NB4 (cell line): ENCODE measurements at regions not wholly inside any gene's neighbourhood (a gene's known extent, or its start where the extent isn't known, plus 50 kb on each side); places are given as distances from the start of the nearest gene placed in this dataset.
A peak's percentile ranks its signal among the peaks of the same experiment; 100 is the strongest.

ENCODE experiments used
- DNase-seq: peaks from one replicate; pipeline ENCODE4 v3.0.0; 2010; ENCODE audit warnings: low read depth
- H3K4me3 ChIP-seq: one replicate; pipeline ENCODE4 v1.5.1; 2011; ENCODE audit warnings: mild to moderate bottlenecking, low read depth, low read length, moderate library complexity
- CTCF ChIP-seq: IDR thresholded peaks from one replicate; pipeline ENCODE4 v1.5.1; 2012; ENCODE audit warnings: low read depth, low read length
- MYC ChIP-seq: IDR thresholded peaks from 2 replicates; pipeline ENCODE4 v1.6.1; 2011; ENCODE audit warnings: low read depth, low read length
- POLR2A ChIP-seq: IDR thresholded peaks from 2 replicates; pipeline ENCODE4 v1.6.1; 2011; ENCODE audit warnings: mild to moderate bottlenecking; ENCODE audit not compliant: insufficient read length; ENCODE audit errors: extremely low read depth
- TF ChIP-seq, protein P1 (sequence below): IDR thresholded peaks from 2 replicates; pipeline ENCODE4 v1.6.1; 2011; ENCODE audit warnings: low read depth, low read length

DNA sequence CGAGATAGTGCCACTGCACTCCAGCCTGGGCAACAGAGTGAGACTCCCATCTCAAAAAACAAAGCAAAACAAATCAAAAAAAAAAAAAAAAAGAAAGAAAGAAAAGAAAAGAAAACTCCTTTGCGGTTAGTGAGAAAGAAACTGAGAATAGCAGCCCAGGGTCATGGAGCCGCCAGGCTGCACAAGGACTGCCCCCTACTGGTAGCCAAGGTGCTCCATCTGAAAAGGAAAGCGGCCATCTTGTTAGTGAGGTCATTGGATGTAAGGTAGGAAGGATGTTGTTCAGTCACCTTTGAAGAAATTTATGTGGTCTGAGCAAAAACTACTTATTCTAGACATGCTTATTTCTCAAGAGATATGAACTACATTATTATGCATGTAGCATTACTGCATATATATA, 660.6 kb upstream of the TENM3 start:
- H3K4me3 ChIP-seq, result no peak overlapping the region
- peak; percentile 20 for DNase-seq
- peak; percentile 28 for TF ChIP-seq CTCF
- TF ChIP-seq, protein P1, sequence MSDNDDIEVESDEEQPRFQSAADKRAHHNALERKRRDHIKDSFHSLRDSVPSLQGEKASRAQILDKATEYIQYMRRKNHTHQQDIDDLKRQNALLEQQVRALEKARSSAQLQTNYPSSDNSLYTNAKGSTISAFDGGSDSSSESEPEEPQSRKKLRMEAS, result no peak

DNA sequence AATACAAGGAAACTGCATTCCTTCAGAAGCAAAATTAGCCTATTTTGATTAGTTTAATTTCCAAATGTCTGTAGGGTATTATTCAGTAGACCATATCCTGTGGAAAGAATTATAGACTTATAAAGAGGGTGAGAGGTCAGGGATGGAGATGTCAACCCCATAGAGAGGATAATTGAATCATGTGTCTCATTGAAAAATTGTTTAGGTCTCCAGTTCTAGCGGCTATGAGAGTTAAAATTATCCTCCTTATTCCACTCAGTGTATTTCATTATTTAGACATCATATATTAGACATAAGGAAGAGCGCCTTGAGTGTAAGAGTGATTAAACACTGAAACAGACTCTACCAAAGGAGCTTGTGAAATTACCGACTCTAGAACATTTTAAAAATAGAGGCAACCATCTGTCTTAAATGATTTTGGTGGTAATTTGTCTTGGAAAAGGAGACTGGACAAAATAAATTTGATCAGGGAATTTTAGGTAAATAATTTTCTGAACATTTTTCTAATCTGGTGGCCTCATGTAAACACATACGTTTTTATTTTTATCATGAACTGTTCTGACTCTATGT, 654.4 kb upstream of the TENM3 start:
- TF ChIP-seq POLR2A (no peak), MYC (no peak), CTCF (no peak)
- TF ChIP-seq, protein P1, result no peak
- no peak for DNase-seq

DNA sequence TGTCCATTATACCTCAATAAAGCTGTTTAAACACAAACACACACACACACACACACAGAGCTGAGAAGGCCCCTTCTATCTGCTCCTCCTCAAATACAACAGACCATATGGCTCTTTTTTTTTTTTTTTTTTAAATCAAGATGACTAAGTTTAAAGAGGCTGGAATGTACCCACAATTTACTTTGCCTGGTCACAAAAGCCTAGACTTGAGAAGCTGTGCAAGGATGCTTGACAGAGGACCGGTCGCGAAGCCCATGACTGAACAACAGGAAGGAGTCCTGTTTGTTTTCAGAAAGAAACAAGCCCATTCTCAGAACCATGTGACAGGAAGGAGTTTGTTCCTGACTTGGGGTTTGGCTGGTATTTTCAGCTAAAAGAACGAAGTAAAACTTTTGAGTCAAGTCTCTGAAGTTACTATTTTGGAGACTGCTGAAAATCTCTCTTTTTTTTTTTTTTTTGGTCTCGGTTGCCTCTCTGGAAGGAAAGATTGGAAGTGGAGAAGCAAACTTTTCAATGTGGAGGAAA, 650.9 kb upstream of the TENM3 start:
- DNase-seq, result no peak
- TF ChIP-seq, protein P1, result no peak
- no peak for TF ChIP-seq CTCF
- TF ChIP-seq POLR2A, result no peak
- H3K4me3 ChIP-seq, result no peak overlapping the region

More for the DNA sequence above, 654.4 kb upstream of the TENM3 start:
- no peak overlapping the region for H3K4me3 ChIP-seq

DNA sequence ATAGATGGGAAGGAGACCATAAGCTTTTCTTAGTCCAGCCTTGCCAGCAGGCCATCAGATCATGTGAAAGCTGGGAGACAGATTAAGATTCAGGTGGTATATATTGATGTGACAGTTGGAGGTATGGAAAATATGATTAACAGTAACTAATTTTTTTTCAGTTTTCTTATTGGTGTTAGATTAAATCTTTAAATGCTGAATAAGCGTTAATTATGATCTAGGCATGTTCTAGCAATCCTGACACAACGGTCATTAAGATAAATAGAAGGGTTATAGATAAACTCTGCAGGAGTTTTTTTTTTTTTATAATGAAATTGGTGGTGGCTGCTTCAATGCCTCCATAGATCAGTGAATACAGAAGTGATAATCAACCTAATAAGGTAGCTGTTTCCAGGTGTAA, 649.5 kb upstream of the TENM3 start:
- TF ChIP-seq POLR2A, result no peak
- no peak for TF ChIP-seq CTCF
- TF ChIP-seq MYC, result no peak
- TF ChIP-seq, protein P1, result no peak
- no peak overlapping the region for H3K4me3 ChIP-seq
- DNase-seq, result no peak

DNA sequence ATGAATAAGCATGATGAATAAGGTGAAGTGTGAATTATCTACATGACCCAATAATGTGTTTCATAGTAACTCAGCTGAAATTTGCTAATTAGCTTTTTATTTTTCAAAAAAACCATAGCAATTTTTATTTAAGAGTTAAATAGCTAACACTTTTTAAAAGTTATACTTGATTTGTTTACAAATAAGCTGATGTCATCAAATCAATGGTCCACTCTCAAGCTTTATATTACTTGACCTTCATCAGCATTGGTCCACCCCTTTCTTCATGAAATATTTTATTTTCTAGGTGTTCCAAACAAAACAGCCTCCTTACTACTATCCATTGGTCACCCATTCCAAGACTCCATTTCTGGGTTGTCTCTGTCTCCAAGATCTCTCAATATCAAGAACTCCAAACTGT, 649.0 kb upstream of the TENM3 start:
- no peak overlapping the region for H3K4me3 ChIP-seq
- TF ChIP-seq, protein P1, result no peak
- TF ChIP-seq MYC (no peak), POLR2A (no peak), CTCF (no peak)
- no peak for DNase-seq

DNA sequence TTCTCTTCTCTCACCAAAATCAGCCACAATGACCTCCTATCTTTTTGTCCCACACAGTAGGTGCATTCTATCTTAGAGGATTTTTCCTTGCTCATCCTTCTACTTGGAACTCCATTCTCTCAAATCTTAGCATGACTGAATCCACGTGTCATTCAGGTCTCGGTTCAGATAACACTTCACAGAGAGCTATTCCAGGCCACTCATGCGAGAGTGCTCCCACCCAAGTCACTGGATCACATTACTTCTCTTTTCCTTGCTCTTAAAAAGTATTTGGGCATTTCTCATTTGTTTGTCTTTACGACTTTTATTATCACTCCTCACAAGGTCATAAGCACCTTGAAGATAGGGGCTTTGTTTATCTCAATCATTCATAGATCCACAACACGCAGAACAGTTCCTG, 647.5 kb upstream of the TENM3 start:
- no peak overlapping the region for H3K4me3 ChIP-seq
- DNase-seq, result no peak
- TF ChIP-seq, protein P1, result no peak
- TF ChIP-seq POLR2A (no peak), CTCF (no peak), MYC (no peak)
